GM06990 (cell line): ENCODE measurements at regions not wholly inside any gene's neighbourhood (a gene's known extent, or its start where the extent isn't known, plus 50 kb on each side); places are given as distances from the start of the nearest gene placed in this dataset.
A peak's percentile ranks its signal among the peaks of the same experiment; 100 is the strongest.
"Not testable (repeated sequence)": the region's sequence is repeated elsewhere in the genome, so short reads cannot be mapped to it uniquely, and the experiment has no call there.

ENCODE experiments used
- DNase-seq: peaks from one replicate; pipeline ENCODE4 v3.0.0-alpha.2; 2011; ENCODE audit not compliant: insufficient read length; ENCODE audit errors: extremely low read depth
- H3K27me3 ChIP-seq: replicated peaks from 2 replicates; pipeline ENCODE4 v1.6.0; 2011; ENCODE audit warnings: low read length; ENCODE audit not compliant: control insufficient read depth, insufficient read depth
- H3K36me3 ChIP-seq: 2 replicates; pipeline ENCODE4 v1.5.1; 2011; ENCODE audit warnings: low read length; ENCODE audit not compliant: control insufficient read depth, insufficient read depth
- H3K4me3 ChIP-seq: replicated peaks from 2 replicates; pipeline ENCODE4 v1.5.1; 2011; ENCODE audit warnings: low read depth, mild to moderate bottlenecking, control low read depth, low read length
- TF ChIP-seq, protein P1 (sequence below): IDR thresholded peaks from 2 replicates; pipeline ENCODE4 v1.5.1; 2011; ENCODE audit warnings: low read length, control low read depth, mild to moderate bottlenecking, inconsistent platforms; ENCODE audit not compliant: insufficient read depth, poor library complexity, severe bottlenecking

DNA sequence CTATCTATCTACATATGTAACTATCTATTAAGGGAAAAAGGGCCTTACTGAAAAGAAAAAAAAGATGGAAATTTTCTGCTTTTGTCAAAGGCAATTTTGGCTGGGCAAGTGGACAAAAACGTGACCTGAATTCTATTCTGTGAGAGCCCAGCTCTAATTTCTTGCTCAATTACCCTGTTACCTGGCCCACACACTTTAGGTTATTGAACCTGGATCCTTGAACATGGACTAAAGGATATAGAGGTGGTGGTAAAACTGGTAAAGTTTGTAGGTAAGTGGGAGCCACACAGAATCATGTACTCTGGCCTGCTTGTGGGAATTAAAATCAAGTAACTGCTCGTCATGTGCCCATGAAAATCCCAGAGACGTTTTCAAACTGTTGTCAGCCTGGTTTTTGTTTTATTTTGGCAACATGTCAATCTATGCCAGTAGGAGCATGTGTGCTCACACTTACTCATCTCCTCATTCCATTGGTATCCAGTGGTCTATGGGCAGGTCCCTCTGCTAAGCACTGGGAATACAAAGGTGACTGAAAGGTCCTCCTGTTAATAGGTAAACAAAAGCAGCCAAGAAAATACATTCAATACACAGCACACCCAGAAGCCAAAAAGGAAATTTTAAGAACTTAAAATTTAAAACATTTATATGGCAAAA lies 113.7 kb upstream of the WARS2 start:
- TF ChIP-seq, protein P1, sequence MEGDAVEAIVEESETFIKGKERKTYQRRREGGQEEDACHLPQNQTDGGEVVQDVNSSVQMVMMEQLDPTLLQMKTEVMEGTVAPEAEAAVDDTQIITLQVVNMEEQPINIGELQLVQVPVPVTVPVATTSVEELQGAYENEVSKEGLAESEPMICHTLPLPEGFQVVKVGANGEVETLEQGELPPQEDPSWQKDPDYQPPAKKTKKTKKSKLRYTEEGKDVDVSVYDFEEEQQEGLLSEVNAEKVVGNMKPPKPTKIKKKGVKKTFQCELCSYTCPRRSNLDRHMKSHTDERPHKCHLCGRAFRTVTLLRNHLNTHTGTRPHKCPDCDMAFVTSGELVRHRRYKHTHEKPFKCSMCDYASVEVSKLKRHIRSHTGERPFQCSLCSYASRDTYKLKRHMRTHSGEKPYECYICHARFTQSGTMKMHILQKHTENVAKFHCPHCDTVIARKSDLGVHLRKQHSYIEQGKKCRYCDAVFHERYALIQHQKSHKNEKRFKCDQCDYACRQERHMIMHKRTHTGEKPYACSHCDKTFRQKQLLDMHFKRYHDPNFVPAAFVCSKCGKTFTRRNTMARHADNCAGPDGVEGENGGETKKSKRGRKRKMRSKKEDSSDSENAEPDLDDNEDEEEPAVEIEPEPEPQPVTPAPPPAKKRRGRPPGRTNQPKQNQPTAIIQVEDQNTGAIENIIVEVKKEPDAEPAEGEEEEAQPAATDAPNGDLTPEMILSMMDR, result no peak
- Histone ChIP-seq H3K4me3 (no peak overlapping the region), H3K27me3 (no peaks in the 10 kb centered on the region), H3K36me3 (no peaks in the 10 kb centered on the region)
- no peak for DNase-seq

DNA sequence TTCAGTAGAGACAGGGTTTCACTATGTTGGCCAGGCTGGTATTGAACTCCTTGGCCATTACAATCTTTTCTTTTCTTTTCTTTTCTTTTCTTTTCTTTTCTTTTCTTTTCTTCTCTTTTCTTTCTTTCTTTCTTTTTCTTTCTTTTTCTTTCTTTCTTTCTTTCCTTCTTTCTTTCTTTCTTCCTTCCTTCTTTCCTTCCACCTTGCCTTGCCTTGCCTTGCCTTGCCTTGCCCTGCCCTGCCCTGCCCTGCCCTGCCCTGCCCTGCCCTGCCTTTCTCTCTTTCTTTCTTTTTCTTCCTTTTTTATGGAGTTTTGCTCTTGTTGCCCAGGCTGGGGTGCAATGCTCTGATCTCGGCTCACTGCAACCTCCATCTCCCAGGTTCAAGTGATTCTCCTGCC lies 112.5 kb upstream of the HAO2 start:
- DNase-seq, H3K36me3 ChIP-seq, H3K27me3 ChIP-seq, H3K4me3 ChIP-seq: not testable (repeated sequence)

DNA sequence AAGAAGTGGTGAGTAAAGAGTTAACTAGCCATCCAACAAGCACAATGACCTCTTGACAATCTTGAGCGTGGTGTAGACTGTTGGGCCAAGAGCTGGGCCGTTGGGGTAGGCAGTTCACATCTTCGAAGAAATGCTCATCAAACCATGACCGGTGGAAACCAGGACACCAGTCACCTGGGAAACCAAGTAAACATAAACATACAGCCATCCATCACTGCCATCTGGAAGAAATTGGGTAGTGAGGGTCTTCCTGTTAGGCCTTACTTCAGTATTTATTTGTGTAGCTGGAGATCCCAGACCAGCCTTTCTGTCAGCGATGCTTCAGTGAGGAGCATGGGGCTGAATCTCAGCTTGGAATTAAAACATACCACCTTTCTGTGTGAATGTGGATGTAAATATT lies 108.1 kb upstream of the HAO2 start:
- no peak for DNase-seq
- no peaks in the 10 kb centered on the region for H3K27me3 ChIP-seq
- H3K36me3 ChIP-seq, result no peaks in the 10 kb centered on the region
- TF ChIP-seq, protein P1, result no peak
- H3K4me3 ChIP-seq, result no peak overlapping the region

DNA sequence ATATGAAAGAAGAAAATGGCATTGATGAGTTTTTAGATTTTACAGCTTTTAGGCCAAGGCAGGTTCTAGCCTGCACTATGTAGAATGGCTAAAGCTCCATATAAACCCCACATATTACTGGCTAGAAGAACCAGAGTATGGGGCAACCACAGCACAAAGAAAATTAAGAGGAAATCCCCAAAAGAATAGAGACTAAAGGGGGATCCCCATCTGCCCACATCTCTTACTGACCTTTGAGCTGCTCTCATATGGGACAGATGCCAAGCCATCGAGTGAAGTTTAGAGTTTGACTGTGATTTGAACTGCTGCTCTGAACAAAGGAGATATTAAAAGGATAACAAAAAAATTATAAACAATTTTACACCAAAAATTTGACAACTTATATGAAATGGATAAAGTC lies 102.2 kb upstream of the HAO2 start:
- TF ChIP-seq, protein P1, result no peak
- H3K27me3 ChIP-seq, result no peaks in the 10 kb centered on the region
- DNase-seq, result peak; percentile 40
- no peaks in the 10 kb centered on the region for H3K36me3 ChIP-seq
- no peak overlapping the region for H3K4me3 ChIP-seq

DNA sequence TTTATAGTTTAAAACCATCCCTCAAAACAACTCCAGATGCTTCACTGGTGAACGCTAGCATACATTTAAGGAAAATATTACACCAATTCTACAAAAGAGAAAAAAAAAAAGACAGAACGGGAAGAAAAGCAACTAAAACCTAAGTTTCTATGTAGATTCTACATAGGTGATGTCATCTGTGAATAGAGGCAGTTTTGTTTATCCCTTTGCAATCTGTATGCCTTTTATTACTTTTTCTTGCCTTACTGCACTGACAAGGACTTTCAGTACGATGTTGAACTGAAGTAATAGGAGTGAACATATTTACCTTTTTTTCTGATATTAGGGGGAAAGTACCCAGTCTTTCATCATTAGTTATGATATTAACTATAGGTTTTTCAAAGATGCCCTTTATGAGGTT lies 101.7 kb upstream of the HAO2 start:
- no peaks in the 10 kb centered on the region for H3K27me3 ChIP-seq
- no peak for DNase-seq
- H3K36me3 ChIP-seq, result no peaks in the 10 kb centered on the region
- no peak overlapping the region for H3K4me3 ChIP-seq
- TF ChIP-seq, protein P1, result no peak

DNA sequence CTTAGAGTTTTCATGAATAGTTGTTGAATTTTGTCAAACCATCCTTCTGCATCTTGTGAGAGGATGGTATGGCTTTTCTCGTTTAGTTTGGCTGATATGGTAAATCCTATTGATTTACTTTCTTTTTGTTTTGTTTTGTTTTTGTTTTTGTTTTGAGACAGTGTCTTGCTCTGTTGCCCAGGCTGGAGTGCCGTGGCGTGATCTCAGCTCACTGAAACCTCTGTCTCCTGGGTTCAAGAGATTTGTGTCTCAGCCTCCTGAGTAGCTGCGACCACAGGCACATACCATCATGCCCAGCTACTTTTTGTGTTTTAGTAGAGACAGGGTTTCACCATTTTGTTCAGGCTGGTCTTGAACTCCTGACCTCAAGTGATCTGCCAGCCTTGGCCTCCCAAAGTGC lies 101.3 kb upstream of the HAO2 start:
- H3K4me3 ChIP-seq, DNase-seq, H3K27me3 ChIP-seq, H3K36me3 ChIP-seq: not testable (repeated sequence)

DNA sequence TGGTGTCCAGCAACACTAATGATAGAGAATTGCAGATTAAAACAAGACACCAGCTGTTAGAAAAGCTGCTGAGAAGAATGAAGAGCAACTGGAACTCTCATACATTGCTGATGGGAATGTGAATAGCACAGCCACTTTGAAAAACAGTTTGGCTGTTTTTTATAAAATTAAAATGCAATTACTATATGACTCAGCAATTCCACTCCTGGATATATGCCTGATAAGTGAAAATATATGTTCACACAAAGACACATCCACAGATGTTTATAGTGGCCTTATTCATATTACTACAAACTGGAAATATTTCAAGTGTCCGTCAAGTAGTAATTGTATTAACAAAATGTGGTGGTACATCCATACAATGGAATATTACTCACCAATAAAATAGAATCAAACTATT lies 99.7 kb upstream of the HAO2 start:
- H3K36me3 ChIP-seq, result no peaks in the 10 kb centered on the region
- no peak for DNase-seq
- TF ChIP-seq, protein P1, result no peak
- no peaks in the 10 kb centered on the region for H3K27me3 ChIP-seq
- no peak overlapping the region for H3K4me3 ChIP-seq
